M059J (cell line): ENCODE measurements at regions not wholly inside any gene's neighbourhood (a gene's known extent, or its start where the extent isn't known, plus 50 kb on each side); places are given as distances from the start of the nearest gene placed in this dataset.

Experiments
- DNase-seq: peaks from one replicate; pipeline ENCODE4 v3.0.0-alpha.2; 2012; ENCODE audit warnings: low read depth

DNA sequence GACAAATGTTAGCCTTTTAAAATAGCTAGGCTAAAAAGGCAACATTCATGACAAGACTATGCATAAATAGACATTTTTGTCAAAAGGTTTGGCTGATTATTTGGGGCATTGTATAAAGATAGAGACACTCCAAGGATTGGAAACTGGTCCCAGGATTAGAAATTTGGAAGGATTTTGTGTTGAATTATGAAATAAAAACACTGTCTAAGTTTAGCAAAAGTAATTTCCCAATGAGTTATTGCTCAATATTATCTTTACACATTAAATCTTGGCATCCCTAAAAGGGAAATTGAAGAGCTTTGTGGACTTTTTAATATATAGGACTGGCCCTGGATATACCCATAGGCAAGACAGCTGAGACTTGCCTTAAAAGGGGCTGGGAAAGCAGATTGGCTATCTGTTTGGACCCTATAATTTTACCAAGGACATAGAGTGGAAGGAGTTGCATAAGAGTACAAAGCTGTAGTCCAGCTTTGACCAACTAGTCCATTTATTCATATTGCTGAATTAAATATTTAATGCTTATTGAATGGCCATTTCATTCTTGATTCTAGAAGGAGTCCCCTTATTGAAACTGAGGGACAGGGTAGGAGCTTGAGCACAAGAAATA lies 382.7 kb downstream of the METTL15 start:
- no peak for DNase-seq

DNA sequence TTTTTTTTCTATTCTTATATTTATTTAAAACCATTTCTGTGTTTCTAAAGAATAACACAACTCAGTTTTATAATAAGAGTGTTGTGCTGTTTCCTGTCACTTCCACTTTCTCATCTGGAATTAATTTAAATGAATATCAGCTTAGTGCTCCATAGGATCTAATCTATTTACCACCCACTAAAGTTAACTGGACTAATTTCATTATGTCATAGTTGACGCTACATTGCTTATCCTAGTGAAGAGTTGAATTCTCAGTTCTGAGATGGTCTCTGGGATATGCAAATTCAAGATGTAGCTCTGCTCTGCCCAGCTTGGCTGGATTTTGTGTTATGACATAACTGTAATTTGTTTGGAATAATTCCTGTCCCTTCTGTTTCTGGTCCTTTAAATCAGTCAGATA lies 380.1 kb downstream of the METTL15 start:
- DNase-seq: no peak

DNA sequence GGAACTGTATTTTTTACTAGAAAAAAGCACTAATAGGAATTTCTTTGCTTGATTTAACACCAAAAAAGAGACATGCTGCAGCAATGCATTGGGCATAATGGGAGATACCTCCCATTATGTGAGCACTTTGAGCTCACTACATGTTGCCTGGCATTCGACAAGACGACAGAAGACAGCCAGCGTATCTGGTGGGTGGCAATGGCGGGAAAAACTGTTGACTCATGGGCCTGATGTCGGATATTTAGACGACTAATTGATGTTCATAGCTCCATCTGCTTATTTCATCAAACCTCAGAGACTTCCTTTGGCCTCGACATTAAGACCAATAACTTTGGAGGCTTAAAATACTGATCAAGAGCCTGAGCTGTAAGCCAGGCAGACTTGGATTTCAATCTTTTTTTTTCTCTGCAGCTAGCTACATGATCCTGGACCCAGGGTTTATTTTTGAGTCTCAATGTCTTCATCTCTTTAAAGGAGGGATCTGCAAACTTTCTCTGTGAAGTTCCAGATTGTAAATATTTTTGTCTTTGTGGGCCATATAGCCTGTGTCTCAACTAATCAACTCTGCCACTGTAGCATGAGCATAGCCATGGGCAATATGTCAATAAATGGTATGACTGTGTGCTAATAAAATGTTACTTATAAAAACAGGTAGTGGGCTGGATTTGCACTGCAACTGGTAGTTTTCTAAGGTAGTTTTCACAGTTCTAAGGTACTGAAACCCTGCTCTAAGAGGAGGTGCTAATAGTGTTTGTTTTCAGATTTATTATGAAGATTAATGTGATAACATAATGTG lies 375.1 kb downstream of the METTL15 start:
- DNase-seq: no peak

DNA sequence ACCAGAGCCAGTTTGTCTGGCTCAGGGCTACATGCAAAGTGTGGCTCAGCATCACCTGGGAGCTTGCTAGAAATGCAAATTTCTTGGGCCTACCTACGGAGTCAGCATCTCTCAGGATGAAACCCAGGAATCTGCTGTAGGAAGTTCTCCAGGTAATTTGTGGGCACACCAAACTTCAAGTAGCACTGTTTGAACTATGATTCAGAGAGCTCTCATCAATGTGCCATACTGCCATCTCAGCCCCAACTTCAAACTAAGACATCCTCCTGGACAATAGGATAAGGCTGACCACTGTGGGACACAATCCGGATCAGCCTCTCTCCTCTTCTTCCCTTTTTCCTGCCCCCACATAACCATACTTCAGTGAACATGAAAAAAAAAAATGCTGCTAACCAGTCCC lies 374.5 kb downstream of the METTL15 start:
- no peak for DNase-seq

DNA sequence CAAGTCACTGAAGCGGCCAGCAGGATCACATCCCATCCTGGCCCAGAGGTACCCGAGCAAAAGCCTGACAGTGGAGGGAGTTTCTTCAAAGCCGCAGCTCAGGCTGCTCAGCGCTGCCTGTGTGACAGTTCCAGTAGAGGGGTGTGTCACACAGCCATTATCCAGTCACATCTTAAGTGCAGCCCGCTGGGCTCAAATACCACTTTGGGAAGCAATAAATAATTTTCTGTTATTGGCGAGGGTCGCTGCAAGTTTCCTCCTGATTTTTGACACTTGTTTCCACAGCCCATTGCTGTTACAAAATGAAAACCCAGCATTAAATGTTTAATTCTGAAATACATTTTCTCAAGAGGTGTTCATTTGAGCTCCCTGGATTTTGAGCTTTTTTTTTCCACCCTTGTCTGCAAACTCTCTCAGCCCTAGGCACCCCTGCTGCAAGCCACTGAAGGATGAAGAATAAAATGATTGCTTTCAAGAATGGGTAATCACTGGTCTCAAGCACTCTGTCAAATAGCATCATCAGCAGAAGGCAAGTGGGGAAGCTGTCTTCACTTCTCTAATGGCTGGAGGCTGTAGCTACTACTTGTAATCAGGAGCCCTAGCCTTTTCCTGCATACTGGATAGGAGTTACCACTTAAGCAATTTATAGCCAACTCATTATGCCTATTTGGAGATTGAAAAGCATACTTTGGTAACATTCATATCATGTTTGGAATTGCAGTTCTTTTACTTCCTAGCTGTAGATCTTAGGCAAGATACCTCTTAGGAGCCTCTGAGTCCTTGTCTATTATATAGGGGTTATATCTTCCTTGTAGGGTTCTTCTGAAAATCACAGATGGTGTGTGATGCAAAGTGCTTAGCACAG lies 373.7 kb downstream of the METTL15 start:
- no peak for DNase-seq

DNA sequence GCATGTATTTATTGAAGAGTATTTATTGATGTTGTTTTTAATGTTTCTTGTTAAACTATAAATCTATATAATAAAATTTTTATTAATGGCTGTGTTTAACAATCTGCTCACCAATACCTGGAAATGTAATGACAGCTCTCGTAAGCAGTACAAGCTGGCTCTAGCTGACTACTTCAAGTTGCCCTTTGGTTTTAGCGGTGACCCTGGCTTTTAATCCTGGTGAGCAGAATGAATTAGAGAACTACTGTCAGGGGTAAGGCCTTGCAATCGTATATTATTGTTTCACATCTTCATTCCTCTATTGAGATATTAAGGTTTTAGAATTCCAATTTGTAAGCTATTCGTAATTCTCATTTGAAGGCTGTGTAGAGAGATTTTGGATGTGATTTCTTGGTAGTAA lies 372.2 kb downstream of the METTL15 start:
- DNase-seq: no peak

DNA sequence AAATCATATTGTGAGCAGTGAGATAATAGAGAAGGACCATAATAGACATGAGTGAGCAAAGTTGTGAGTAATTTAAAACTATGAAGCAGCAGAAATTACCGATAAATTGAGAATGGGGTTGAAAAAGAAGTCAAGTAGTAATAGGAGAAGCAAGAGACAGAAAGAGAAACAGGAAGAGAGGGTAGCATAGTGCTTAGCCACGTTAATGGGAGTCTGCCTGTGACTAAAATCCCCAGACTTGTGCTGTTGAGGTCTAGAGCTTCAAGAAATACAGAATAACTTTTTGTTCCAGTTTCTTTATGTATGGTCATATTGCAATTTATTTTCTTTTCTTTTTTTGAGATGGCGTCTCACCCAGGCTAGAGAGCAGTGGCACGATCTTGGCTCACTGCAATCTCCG lies 368.7 kb downstream of the METTL15 start:
- no peak for DNase-seq

DNA sequence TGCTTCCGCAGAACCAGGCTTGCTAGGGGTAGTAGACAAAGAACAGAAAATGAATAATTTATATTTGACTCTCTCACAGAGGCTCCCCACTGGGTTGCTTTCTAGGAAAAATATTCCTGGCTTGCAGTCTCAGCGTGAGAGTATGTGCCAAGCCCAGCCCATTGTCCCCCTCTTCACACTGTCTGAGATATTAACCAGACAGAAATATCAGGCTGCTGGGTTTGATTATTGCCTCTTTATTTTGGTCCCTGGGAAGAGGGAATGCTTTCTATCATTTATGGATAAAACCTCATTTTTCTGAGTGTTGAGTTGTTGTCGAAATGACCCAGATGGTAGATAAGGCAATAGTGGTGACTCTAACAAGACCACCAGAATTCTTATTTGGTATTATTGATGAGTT lies 367.9 kb downstream of the METTL15 start:
- DNase-seq: no peak

DNA sequence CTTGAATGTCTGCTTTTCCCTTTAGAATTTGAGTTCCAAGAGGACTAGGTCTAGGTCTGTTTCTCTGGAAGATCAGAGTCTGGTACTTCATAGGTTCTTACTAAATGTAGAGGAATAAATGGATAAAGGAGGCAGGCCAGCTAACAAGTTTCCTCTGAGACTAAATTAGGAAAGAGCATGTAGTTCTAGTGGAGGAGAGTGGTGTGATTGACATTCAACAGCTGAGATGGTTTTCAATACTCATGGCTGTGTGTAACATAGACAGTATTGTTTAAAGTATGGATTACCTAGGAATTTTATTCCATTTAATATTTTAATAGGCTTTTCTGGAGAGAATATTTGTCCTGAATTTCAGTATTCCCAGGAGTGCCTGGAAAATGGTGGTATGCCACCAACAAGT lies 364.7 kb downstream of the METTL15 start:
- DNase-seq: no peak

DNA sequence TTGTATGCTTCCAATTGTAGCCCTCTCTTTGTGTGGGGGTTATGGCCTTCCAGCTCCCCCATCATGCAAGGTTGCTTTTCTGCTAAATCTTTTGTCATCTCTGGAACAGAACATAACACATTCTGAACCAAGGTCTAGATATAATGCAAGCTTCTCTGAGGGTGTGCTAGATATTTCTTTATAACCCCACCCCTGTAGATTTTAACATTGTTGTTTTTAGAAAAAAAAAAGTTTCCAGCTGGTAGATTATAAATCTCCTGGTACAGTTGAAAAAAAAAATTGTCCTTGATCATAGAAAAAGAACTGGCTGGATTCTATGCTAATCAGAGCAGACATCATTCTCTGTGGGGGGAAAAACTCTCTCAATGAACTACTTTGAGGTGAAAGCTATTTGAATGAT lies 363.3 kb downstream of the METTL15 start:
- DNase-seq: no peak

DNA sequence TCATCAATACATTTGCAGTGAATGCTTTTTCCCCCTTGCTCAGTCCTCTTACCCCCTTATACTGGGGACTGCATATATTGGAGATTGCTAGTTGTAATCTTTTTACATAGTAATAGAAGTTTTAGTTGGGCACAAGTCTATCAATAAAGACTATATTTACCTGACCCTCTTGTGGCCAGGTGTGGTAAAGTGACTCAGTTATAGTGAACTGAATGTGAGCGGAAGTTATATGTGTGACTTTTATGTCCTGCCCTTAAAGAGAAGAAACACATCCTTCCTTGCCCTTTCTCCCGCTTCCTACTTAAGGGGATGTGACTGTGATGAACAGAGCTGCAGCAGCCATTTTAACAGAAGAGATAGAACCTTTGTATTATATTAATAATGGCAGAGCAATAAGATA lies 362.0 kb downstream of the METTL15 start:
- DNase-seq: no peak

DNA sequence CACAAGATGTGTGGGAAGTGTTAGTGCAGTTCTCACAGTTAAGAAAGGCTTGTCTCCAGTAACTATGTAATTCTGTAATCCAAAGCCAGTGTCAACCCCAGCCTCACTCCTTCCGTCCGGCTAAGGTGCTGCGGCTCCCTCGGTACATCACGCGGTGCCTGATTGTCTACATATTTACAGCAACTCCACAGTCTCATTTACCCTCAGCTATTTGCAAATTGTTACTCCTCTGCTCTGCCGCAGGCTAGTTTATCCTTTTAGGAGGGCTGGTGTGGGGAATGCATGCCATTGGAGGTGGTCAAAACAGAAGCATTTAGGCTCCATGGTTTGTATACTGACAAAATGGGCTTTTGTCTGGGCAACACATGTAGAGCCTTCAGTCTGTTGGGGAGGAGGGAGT lies 358.3 kb downstream of the METTL15 start:
- DNase-seq: no peak

DNA sequence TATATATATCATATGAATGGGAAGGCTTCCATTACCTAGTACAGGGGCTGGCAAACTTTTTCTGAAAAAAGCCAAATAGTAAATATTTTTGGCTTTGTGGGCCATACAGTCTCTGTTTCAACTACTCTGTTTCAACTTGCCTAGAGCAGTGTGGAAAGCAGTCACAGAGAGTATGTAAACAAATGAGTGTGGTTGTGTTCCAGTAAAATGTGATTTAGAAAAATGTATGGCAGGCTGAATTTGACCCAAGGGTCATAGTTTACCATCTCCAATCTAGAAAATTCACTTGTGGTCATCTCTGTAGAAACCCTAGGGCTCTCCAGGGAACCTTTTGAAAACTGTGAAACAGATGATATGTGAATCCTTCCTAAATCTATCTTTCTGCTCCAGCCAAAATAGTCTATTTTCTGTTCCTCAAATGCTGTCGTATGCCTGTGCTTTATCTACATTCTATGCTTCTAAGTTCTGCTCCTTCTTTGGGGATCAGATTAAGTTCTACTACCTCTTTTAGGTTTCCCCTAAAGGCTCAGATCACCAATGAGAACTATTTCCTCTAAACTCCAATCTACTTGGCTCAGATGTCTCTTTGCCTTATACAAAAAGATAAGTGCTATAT lies 356.2 kb downstream of the METTL15 start:
- peak; percentile 64 for DNase-seq

DNA sequence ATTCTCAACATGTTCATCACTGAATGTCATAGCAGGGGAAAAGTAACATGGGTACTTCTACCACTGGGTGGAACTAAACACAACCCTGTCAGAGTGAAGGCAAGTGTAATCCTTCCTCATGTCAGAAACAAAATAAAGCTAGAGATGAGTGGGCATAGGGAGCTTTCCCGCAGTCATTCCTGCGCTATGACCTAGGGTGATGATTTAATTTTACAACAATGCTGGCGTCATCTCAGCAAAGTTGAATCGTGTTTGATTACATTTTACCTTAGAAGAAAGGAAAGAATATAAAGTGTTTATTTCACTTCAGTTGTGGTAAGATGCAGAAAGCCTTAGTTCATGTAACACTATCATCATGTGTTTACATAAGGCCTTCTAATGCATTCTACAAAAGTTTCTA lies 355.6 kb downstream of the METTL15 start:
- DNase-seq: peak; percentile 74

DNA sequence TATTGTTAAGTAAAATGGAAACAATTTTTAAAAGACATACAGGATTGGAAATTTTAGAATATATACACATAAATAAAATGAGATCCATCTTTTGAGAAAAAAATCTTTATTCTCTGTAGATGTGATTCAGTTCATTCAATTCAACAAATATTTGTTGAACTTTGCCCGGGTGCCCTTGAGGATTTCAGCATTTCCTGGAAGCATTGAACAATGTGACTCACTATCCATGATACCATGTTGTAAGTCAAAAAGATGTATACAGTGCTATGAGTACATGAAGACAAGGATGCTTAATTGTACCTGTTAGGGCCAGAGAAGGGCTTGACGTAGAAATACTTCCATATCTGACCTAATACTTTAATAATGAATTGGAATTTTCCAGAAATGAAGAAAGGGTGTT lies 353.7 kb downstream of the METTL15 start:
- peak; percentile 13 for DNase-seq

DNA sequence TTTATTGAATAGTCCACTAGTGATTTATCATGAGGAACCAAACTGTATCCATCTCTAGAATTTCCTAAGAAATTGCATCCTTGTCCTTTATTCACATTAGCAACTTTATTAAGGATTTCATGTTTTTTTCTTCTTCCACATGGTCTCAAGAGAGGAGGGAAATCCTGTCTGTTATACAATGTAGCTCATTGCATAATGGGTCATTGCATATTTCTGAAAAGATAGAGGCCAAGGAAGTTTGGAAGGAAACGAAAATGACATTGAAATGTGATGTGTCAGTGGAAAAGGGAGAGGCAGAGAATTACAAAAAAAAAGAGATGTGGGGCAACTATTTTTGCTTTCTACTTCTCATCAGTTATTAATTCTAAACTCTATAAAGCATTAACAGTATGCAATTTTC lies 353.1 kb downstream of the METTL15 start:
- DNase-seq: peak; percentile 38

DNA sequence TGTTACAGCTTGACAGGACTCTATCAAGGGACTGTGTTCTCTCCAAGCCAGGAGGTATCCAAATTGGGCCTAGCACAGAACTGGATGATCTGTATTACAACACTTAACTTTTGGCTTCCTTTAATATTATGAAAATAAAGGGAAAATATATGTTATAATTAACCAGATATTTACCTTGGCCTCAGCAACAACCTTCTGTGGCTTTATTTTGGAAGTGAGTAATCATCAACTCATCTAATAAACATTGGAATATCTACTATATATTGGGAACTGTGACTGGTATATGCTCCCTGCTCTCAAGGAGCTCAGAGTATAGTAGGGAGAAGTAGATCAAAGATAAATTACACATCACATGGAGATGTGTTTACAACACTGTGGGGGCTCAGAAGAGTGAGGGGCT lies 352.2 kb downstream of the METTL15 start:
- DNase-seq: peak; percentile 9

DNA sequence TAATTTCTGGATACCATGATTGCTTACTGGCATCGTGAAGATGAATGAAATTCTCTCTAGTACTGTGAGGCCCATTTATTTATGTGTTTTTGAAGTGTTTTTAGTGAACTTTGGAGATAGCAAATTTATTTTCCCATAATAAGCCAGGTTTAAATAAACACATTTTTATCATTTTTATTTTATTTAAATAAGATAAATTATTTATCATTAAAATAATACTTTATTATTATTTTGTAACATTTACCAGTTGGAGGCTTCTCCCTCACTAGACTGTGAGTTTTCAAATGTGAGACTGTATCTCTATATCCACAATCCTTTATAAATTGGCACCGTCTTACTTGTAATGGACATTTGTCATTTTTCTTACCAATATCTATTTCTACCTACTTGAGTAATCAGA lies 351.7 kb downstream of the METTL15 start:
- DNase-seq: no peak

DNA sequence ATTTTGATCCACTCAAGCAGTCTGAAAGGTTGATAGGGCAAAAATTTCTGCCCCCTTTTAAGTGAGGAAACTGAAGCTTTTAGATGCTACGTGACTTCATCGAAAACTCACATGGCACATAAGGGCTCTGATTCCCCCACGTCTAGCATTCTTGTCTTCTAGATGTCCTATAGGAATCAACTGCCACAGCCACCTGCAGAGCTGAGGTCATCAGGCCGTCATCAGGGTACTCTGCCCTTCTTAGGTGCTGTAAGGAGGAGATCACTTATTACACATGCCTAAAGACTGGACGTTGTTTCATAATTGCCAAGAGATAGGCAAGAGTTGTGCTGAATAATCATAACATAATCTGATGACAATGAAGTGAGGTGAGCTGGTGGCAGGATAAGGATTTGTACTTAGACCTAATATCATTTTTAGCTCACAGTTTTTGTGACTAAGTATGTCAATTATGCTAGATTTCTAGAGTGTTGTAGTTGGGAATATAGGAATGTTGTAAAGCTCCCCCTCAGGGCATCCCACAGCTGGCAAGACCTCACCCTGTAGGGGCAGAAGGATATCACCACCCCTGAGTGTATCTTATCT lies 349.4 kb downstream of the METTL15 start:
- peak; percentile 57 for DNase-seq

DNA sequence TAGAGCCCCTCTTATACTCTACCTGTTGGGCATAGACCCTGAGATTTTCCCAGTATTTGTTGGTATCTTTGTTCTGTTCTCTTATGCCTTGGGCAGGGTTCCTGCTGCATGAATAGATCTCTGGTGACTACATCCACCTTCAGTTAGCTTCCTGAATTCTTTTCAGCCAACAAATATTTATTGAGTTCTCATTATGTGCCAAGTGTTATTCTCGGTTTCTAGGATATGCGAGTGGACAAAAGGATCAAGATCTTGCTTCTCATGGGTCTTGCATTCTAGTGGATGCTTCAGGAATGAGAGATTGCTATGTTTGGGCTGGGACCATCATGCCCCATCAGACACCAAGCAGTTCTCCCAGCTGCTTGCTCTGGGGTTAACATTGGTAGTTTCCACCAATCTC lies 340.0 kb downstream of the METTL15 start:
- peak; percentile 50 for DNase-seq

DNA sequence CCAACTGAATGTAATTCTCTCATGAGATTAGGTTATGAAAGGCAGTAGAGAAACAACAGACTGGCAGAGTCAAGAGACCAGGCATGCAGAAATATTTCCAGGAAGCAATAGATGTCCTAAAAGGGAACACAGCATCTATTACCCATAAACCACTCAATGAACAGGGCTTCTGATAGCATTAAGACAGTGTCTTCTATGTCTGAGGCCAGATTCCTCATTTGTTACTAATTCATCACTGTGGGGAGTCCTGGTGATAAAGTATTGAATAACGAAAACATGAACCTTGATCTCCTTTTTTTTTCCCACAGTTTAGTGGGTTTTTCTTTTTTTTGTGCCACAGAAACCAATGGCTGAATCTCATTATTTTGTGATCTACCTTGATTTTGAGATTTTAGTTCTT lies 339.0 kb downstream of the METTL15 start:
- DNase-seq: peak; percentile 64

DNA sequence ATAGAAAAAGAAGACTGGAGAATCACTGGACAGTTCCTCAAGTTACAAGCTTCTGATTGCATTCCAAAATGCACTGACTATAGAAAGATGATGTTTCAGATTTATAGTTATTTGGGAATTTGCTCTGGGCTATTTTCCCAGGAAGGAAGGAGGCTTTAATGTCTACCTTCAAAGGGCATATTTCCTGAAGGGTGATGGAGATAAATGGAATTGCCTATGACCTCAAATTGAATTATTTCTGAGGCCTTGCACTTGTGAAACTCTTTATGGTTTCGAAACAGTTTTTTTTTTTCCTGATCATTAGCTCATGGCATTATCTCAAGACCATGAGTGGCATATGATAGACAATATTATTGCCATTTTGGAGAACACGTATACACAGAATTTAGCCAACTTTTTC lies 333.9 kb downstream of the METTL15 start:
- peak; percentile 52 for DNase-seq
